ENCODE measurements at regions not wholly inside any gene's neighbourhood (a gene's known extent, or its start where the extent isn't known, plus 50 kb on each side); places are given as distances from the start of the nearest gene placed in this dataset.

DNA sequence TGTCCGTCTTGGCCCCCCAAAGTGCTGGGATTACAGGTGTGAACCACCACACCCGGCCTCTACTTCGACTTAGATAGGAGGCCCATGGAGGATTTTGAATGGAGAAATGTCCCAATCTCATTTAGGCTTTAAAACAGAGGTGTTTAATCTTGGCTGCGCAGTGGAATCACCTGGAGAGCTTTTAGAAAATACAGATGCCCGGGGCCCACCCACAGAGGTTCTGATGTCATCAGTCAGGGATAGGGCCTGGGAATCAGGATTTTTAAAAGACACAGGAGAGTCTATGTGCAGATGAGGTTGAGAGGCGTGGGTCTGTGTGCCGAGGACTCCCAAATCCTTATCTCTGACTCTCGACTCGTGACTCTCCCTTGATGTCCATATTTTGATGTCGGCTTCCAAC, 124.0 kb upstream of the BOD1 start:
- no peak for TF ChIP-seq EP300 (IDR thresholded peaks at IDR 0.05)
- TF ChIP-seq, protein P1, sequence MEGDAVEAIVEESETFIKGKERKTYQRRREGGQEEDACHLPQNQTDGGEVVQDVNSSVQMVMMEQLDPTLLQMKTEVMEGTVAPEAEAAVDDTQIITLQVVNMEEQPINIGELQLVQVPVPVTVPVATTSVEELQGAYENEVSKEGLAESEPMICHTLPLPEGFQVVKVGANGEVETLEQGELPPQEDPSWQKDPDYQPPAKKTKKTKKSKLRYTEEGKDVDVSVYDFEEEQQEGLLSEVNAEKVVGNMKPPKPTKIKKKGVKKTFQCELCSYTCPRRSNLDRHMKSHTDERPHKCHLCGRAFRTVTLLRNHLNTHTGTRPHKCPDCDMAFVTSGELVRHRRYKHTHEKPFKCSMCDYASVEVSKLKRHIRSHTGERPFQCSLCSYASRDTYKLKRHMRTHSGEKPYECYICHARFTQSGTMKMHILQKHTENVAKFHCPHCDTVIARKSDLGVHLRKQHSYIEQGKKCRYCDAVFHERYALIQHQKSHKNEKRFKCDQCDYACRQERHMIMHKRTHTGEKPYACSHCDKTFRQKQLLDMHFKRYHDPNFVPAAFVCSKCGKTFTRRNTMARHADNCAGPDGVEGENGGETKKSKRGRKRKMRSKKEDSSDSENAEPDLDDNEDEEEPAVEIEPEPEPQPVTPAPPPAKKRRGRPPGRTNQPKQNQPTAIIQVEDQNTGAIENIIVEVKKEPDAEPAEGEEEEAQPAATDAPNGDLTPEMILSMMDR (IDR thresholded peaks at IDR 0.05), result no peak
